ENCODE measurements at regions not wholly inside any gene's neighbourhood (a gene's known extent, or its start where the extent isn't known, plus 50 kb on each side); places are given as distances from the start of the nearest gene placed in this dataset.
A peak's percentile ranks its signal among the peaks of the same experiment; 100 is the strongest.
"Not testable (repeated sequence)": the region's sequence is repeated elsewhere in the genome, so short reads cannot be mapped to it uniquely, and the experiment has no call there.

- not testable (repeated sequence) for DNase-seq
These were observed 69.4 kb upstream of the SLC25A33 start for GRCh38 chr1:9469882-9470281.

GRCh38 chr1:9471679-9472078 lies 67.6 kb upstream of the SLC25A33 start:
- no peak for DNase-seq

GRCh38 chr1:9472386-9473031 lies 66.8 kb upstream of the SLC25A33 start:
- no peak for DNase-seq

- DNase-seq: peak; percentile 99
These were observed 66.0 kb upstream of the SLC25A33 start for GRCh38 chr1:9473032-9473807.

- DNase-seq: no peak
These were observed 64.1 kb upstream of the SLC25A33 start for GRCh38 chr1:9475061-9475627.

GRCh38 chr1:9476790-9477463 lies 62.3 kb upstream of the SLC25A33 start:
- DNase-seq: peak; percentile 69

- no peak for DNase-seq
These were observed 61.7 kb upstream of the SLC25A33 start for GRCh38 chr1:9477535-9477934.

- no peak for DNase-seq
These were observed 61.2 kb upstream of the SLC25A33 start for GRCh38 chr1:9478021-9478420.

- DNase-seq: peak; percentile 99
These were observed 58.2 kb upstream of the SLC25A33 start for GRCh38 chr1:9481048-9481447.

- no peak for DNase-seq
These were observed 56.9 kb upstream of the SLC25A33 start for GRCh38 chr1:9482403-9482802.

- DNase-seq: no peak
These were observed 56.3 kb upstream of the SLC25A33 start for GRCh38 chr1:9482816-9483572.

- DNase-seq: no peak
These were observed 52.7 kb upstream of the SLC25A33 start for GRCh38 chr1:9486466-9487140.

Data from NCI-H510A treated with DMSO at 0.1 percent for 48 hours (cell line).